HepG2 (cell line): ENCODE measurements at regions not wholly inside any gene's neighbourhood (a gene's known extent, or its start where the extent isn't known, plus 50 kb on each side); places are given as distances from the start of the nearest gene placed in this dataset.

ENCODE experiments used
- ATAC-seq: fragments of 200-7000 bp; cut with Tn5 transposase; 3 replicates; pipeline ENCODE4 v1.9.1; 2020; ENCODE audit warnings: mild to moderate bottlenecking, moderate library complexity
- BruUV-seq: library from RNA; stranded (reverse); fragments of 400-500 nt; replicated peaks from 2 replicates; lab custom pipeline; 2021; lab: Mats Ljungman, UMichigan
- CTCF ChIA-PET: fragments of 300-600 bp; formaldehyde crosslinking; extraction: SDS; loops from one replicate; lab custom pipeline; 2021; ENCODE audit warnings: low total read pairs, inconsistent platforms, low intra/inter-chr PET ratio; lab: Yijun Ruan, JAX
- POLR2A ChIA-PET: fragments of 350-600 bp; sonication (Branson Sonifier 250); formaldehyde crosslinking; loops from one replicate; lab custom pipeline; 2020; ENCODE audit warnings: antibody characterized with exemption, inconsistent platforms; lab: Yijun Ruan, JAX
- DNase-seq: peaks from one replicate; pipeline ENCODE4 v3.0.0-alpha.2; 2015; ENCODE audit warnings: low spot score
- FAIRE-seq: peaks from 3 replicates; lab custom pipeline; 2011; peaks lifted over from hg19 to GRCh38; lab: Jason Lieb, UNC
- H2AFZ ChIP-seq: one replicate; pipeline ENCODE4 v1.6.1; 2011; ENCODE audit warnings: low read length, inconsistent platforms
- H3K27ac ChIP-seq: fragments of 300-600 bp; 3 replicates; pipeline ENCODE4 v1.8.0; 2011; ENCODE audit warnings: mixed run types, mild to moderate bottlenecking, mixed read lengths, low read length, inconsistent platforms; ENCODE audit not compliant: insufficient read depth; ENCODE audit errors: extremely low read length
- H3K27me3 ChIP-seq, 2 experiments: fragments of 200-600 bp in 1 of 2; 2 replicates in 1 of 2; 3 replicates in 1 of 2; pipeline versions ENCODE4 v1.6.0 to v1.8.0; 2011; ENCODE audit warnings: low read length in 2 of 2, mild to moderate bottlenecking in 2 of 2, moderate library complexity in 2 of 2, inconsistent platforms in 1 of 2; ENCODE audit not compliant: insufficient read depth in 2 of 2, control insufficient read depth in 1 of 2
- H3K36me3 ChIP-seq, 2 experiments: fragments of 200-600 bp in 1 of 2; replicated peaks in 1 of 2; 2 replicates in 1 of 2; 3 replicates in 1 of 2; pipeline versions ENCODE4 v1.5.1 to v1.8.0; 2011; ENCODE audit warnings: low read length in 2 of 2, inconsistent platforms in 1 of 2; ENCODE audit not compliant: insufficient read depth in 2 of 2, control insufficient read depth in 1 of 2
- H3K4me1 ChIP-seq: 2 replicates; pipeline ENCODE4 v1.5.1; 2012; ENCODE audit warnings: low read length, inconsistent platforms; ENCODE audit not compliant: insufficient read depth
- H3K4me2 ChIP-seq: 2 replicates; pipeline ENCODE4 v1.6.0; 2011; ENCODE audit warnings: low read depth, low read length, inconsistent platforms
- H3K4me3 ChIP-seq, 3 experiments: fragments of 200-600 bp in 1 of 3; sonication (generic), shearing (Covaris generic) in 1 of 3; replicated peaks in 1 of 3; 2 replicates each; pipeline ENCODE4 v1.5.1; 2011 to 2016; ENCODE audit warnings: low read length in 3 of 3, inconsistent platforms in 2 of 3, low read depth in 2 of 3, mild to moderate bottlenecking in 2 of 3, control low read depth in 1 of 3, mixed read lengths in 1 of 3; ENCODE audit not compliant: insufficient read depth in 1 of 3
- H3K79me2 ChIP-seq: one replicate; pipeline ENCODE4 v1.6.1; 2011; ENCODE audit warnings: low read length, inconsistent platforms; ENCODE audit not compliant: insufficient read depth
- H3K9ac ChIP-seq: 2 replicates; pipeline ENCODE4 v1.6.0; 2011; ENCODE audit warnings: mild to moderate bottlenecking, low read depth, low read length, inconsistent platforms; ENCODE audit not compliant: insufficient read depth
- H3K9me3 ChIP-seq: 2 replicates; pipeline ENCODE4 v1.5.1; 2012; ENCODE audit warnings: mild to moderate bottlenecking, low read length
- H4K20me1 ChIP-seq: 2 replicates; pipeline ENCODE4 v1.6.0; 2011; ENCODE audit warnings: inconsistent platforms, mild to moderate bottlenecking, low read length, moderate library complexity; ENCODE audit not compliant: insufficient read depth
- EED ChIP-seq: sonication (generic); formaldehyde crosslinking; IDR thresholded peaks from 2 replicates; pipeline ENCODE4 v1.5.0; 2020; ENCODE audit warnings: mild to moderate bottlenecking, missing genetic modification reagents
- GFI1 ChIP-seq: sonication (generic); formaldehyde crosslinking; IDR thresholded peaks from 2 replicates; pipeline ENCODE4 v1.5.0; 2020; ENCODE audit warnings: missing genetic modification reagents, mild to moderate bottlenecking, borderline replicate concordance
- MTA1 ChIP-seq: sonication (generic); formaldehyde crosslinking; IDR thresholded peaks from 2 replicates; pipeline ENCODE4 v1.4.0; 2020; ENCODE audit warnings: missing genetic modification reagents, mild to moderate bottlenecking, borderline replicate concordance
- U2AF2 ChIP-seq: fragments of 200-400 bp; formaldehyde crosslinking; IDR thresholded peaks from 2 replicates; pipeline ENCODE4 v1.6.1; 2017; ENCODE audit warnings: low read depth, mild to moderate bottlenecking, low read length
- ZNF496 ChIP-seq: sonication (generic); formaldehyde crosslinking; IDR thresholded peaks from 2 replicates; pipeline ENCODE4 v1.8.1; 2023; ENCODE audit warnings: mild to moderate bottlenecking, moderate library complexity, missing genetic modification reagents; ENCODE audit not compliant: insufficient replicate concordance
- ZNF737 ChIP-seq: sonication (generic); formaldehyde crosslinking; IDR thresholded peaks from 2 replicates; pipeline ENCODE4 v1.5.0; 2020; ENCODE audit warnings: missing genetic modification reagents, mild to moderate bottlenecking, borderline replicate concordance
- ZSCAN21 ChIP-seq: sonication (generic); formaldehyde crosslinking; IDR thresholded peaks from 2 replicates; pipeline ENCODE4 v1.8.0; 2022; ENCODE audit warnings: mild to moderate bottlenecking, missing genetic modification reagents, moderate library complexity, borderline replicate concordance
- WGBS: methylation state at CpG from one replicate; pipeline ENCODE4 v1.1.6; 2017; ENCODE audit warnings: low lambda C conversion rate; 5-methylcytosine and 5-hydroxymethylcytosine counted together
- in situ Hi-C: cut with HindIII; loops from 2 replicates; pipeline ENCODE4 v1.10.0; 2017; ENCODE audit warnings: low pct_unique_long_range_greater_than_20kb; ENCODE audit not compliant: extremely low pct_ligation_motif_present
- intact Hi-C: fragments of 100-400 bp; cut with micrococcal nuclease; formaldehyde crosslinking; loops from one replicate; pipeline ENCODE4 v1.10.0; 2022; ENCODE audit not compliant: unreplicated experiment
- TF ChIP-seq, protein P1 (sequence below), 2 experiments: sonication (generic) in 1 of 2; formaldehyde crosslinking in 1 of 2; IDR thresholded peaks; 2 replicates each; pipeline versions ENCODE4 v1.4.0 to v1.6.1; 2018 to 2020; ENCODE audit warnings: missing genetic modification reagents in 2 of 2, borderline replicate concordance in 1 of 2, low read depth in 1 of 2, mild to moderate bottlenecking in 1 of 2, missing biosample characterization in 1 of 2

DNA sequence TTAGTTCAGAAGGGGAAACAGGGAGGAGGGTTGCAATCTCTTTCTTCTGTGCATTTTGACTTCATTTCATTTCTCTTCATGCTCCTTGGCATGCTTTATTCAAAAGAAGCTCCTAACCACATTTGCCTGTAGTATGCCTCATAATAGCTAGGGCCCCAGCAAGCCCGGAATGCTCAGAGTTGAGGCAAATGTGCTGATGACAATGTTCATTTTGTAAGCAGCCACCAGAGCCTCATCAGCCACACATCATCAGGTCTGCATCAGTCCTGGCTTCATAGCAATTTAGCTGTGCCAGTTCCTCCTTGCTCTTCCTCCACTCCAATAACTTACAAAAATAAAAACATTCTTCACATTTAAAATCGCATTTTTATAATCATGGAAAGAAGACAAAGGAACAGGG lies 65.4 kb upstream of the MMADHC start:
- H3K9ac ChIP-seq = no peak overlapping the region
- H3K4me1 ChIP-seq = peaks cover 9% of the 10 kb centered on the region
- WGBS = 80% methylated on average over 2 of the region's 2 CpGs
- H3K36me3 ChIP-seq = no peaks in the 10 kb centered on the region
- in situ Hi-C loops = no loop called here
- TF ChIP-seq, protein P1, sequence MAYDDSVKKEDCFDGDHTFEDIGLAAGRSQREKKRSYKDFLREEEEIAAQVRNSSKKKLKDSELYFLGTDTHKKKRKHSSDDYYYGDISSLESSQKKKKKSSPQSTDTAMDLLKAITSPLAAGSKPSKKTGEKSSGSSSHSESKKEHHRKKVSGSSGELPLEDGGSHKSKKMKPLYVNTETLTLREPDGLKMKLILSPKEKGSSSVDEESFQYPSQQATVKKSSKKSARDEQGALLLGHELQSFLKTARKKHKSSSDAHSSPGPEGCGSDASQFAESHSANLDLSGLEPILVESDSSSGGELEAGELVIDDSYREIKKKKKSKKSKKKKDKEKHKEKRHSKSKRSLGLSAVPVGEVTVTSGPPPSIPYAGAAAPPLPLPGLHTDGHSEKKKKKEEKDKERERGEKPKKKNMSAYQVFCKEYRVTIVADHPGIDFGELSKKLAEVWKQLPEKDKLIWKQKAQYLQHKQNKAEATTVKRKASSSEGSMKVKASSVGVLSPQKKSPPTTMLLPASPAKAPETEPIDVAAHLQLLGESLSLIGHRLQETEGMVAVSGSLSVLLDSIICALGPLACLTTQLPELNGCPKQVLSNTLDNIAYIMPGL (CRISPR knock-in tag; IDR thresholded peaks at IDR 0.05; ENCODE audit: borderline replicate concordance in 1 of 2, low read depth in 1 of 2) = no peak
- TF ChIP-seq EED (CRISPR knock-in tag) = no peak
- no peak for TF ChIP-seq ZSCAN21 (CRISPR knock-in tag)
- TF ChIP-seq GFI1 (CRISPR knock-in tag) = no peak
- no peak for TF ChIP-seq ZNF737
- no peak for TF ChIP-seq ZNF496 (CRISPR knock-in tag)
- TF ChIP-seq MTA1 (CRISPR knock-in tag) = no peak
- TF ChIP-seq U2AF2 = no peak
- TF ChIP-seq, all 625 proteins: peak for 0
- ATAC-seq = no peak
- Histone ChIP-seq H3K4me3 (no peak overlapping the region), H3K4me2 (no peak overlapping the region), H3K9me3 (peaks cover 14% of the 10 kb centered on the region), H4K20me1 (no peaks in the 10 kb centered on the region), H3K27ac (no peak overlapping the region), H2AFZ (no peak overlapping the region), H3K27me3 (no peaks in the 10 kb centered on the region), H3K79me2 (no peaks in the 10 kb centered on the region)
- CTCF ChIA-PET = no interaction called here
- BruUV-seq = no TSS peak
- intact Hi-C loops = no loop called here
- FAIRE-seq = no peak
- POLR2A ChIA-PET = no interaction called here
- DNase-seq = no peak
